GM12878 (cell line): ENCODE measurements at regions not wholly inside any gene's neighbourhood (a gene's known extent, or its start where the extent isn't known, plus 50 kb on each side); places are given as distances from the start of the nearest gene placed in this dataset.

Source experiments
- ATAC-seq: fragments of 200-7000 bp; cut with Tn5 transposase; 3 replicates; pipeline ENCODE4 v1.9.1; 2020; ENCODE audit warnings: mild to moderate bottlenecking, moderate library complexity
- BruUV-seq: library from RNA; stranded (reverse); fragments of 400-500 nt; replicated peaks from 2 replicates; lab custom pipeline; 2021; lab: Mats Ljungman, UMichigan
- CTCF ChIA-PET: fragments of 300-600 bp; sonication (Branson Sonifier 250); formaldehyde crosslinking; extraction: SDS; loops from one replicate; lab custom pipeline; 2021; ENCODE audit warnings: inconsistent platforms; lab: Yijun Ruan, JAX
- POLR2A ChIA-PET: fragments of 350-600 bp; formaldehyde crosslinking; extraction: SDS; loops from one replicate; lab custom pipeline; 2021; ENCODE audit warnings: inconsistent platforms; lab: Charles Lee
- RAD21 ChIA-PET: fragments of 300-600 bp; sonication (Branson Sonifier 250); formaldehyde crosslinking; loops from one replicate; lab custom pipeline; 2023; ENCODE audit warnings: antibody characterized with exemption; ENCODE audit not compliant: unreplicated experiment; lab: Charles Lee
- SMC1A ChIA-PET: fragments of 300-600 bp; sonication (Branson Sonifier 250); formaldehyde crosslinking; loops from one replicate; lab custom pipeline; 2023; ENCODE audit not compliant: unreplicated experiment, uncharacterized antibody; lab: Charles Lee
- DNase-seq: peaks from one replicate; pipeline ENCODE4 v3.0.0-alpha.2; 2011; ENCODE audit warnings: low read depth, low spot score
- FAIRE-seq: peaks from 3 replicates; lab custom pipeline; 2011; peaks lifted over from hg19 to GRCh38; lab: Jason Lieb, UNC
- H2AFZ ChIP-seq: 2 replicates; pipeline ENCODE4 v1.6.0; 2011; ENCODE audit warnings: low read depth, low read length, control low read depth; ENCODE audit not compliant: control insufficient read depth
- H3K27ac ChIP-seq: 2 replicates; pipeline ENCODE4 v1.5.1; 2011; ENCODE audit warnings: control low read depth; ENCODE audit not compliant: control insufficient read depth, insufficient read depth
- H3K27me3 ChIP-seq, 2 experiments: replicated peaks in 1 of 2; 2 replicates each; pipeline versions ENCODE4 v1.6.0 to v1.6.1; 2011; ENCODE audit warnings: low read length in 1 of 2; ENCODE audit not compliant: control insufficient read depth in 2 of 2, insufficient read depth in 2 of 2
- H3K36me3 ChIP-seq, 2 experiments: 2 replicates each; pipeline ENCODE4 v1.5.1; 2011; ENCODE audit warnings: low read length in 1 of 2; ENCODE audit not compliant: control insufficient read depth in 2 of 2, insufficient read depth in 2 of 2
- H3K4me1 ChIP-seq: 2 replicates; pipeline ENCODE4 v1.6.1; 2011; ENCODE audit warnings: mild to moderate bottlenecking, low read length, moderate library complexity, mixed read lengths; ENCODE audit not compliant: control insufficient read depth, insufficient read depth
- H3K4me2 ChIP-seq: 2 replicates; pipeline ENCODE4 v1.6.0; 2011; ENCODE audit warnings: control low read depth; ENCODE audit not compliant: control insufficient read depth, insufficient read depth
- H3K4me3 ChIP-seq: fragments of 200-600 bp; sonication (generic); 2 replicates; pipeline ENCODE4 v1.5.1; 2016
- H3K79me2 ChIP-seq: 2 replicates; pipeline ENCODE4 v1.6.0; 2011; ENCODE audit warnings: low read length; ENCODE audit not compliant: control insufficient read depth, insufficient read depth
- H3K9ac ChIP-seq: 2 replicates; pipeline ENCODE4 v1.8.0; 2011; ENCODE audit warnings: low read length, control low read depth, mixed read lengths; ENCODE audit not compliant: control insufficient read depth, insufficient read depth
- H3K9me3 ChIP-seq: replicated peaks from 3 replicates; pipeline ENCODE4 v1.5.1; 2011; ENCODE audit warnings: mild to moderate bottlenecking, low read length; ENCODE audit not compliant: control insufficient read depth, insufficient read depth
- H4K20me1 ChIP-seq: 2 replicates; pipeline ENCODE4 v1.6.0; 2011; ENCODE audit not compliant: control insufficient read depth, insufficient read depth
- ATF7 ChIP-seq: fragments of 450-650 bp; IDR thresholded peaks from 2 replicates; pipeline ENCODE4 v1.6.1; 2016; ENCODE audit warnings: low read depth, mild to moderate bottlenecking
- BHLHE40 ChIP-seq, 2 experiments: fragments of 450-650 bp in 1 of 2; IDR thresholded peaks; 2 replicates each; pipeline ENCODE4 v1.6.1; 2011 to 2017; ENCODE audit warnings: low read depth in 2 of 2, borderline replicate concordance in 1 of 2, improper control_type of control experiment in 1 of 2, low read length in 1 of 2, mild to moderate bottlenecking in 1 of 2
- CBX3 ChIP-seq: fragments of 200-600 bp; sonication (generic); IDR thresholded peaks from 2 replicates; pipeline ENCODE4 v1.6.1; 2016; ENCODE audit warnings: low read depth, borderline replicate concordance
- CHD1 ChIP-seq: IDR thresholded peaks from 2 replicates; pipeline ENCODE4 v1.6.1; 2012; ENCODE audit warnings: low read depth, low read length, improper control_type of control experiment
- CREB1 ChIP-seq: IDR thresholded peaks from 2 replicates; pipeline ENCODE4 v1.6.1; 2012; ENCODE audit warnings: low read depth, mild to moderate bottlenecking, inconsistent platforms
- HCFC1 ChIP-seq: fragments of 150-350 bp; IDR thresholded peaks from 2 replicates; pipeline ENCODE4 v1.6.1; 2014; ENCODE audit warnings: low read length
- HDAC6 ChIP-seq: fragments of 200-600 bp; sonication (generic); IDR thresholded peaks from one replicate; pipeline ENCODE4 v1.8.0; 2017; ENCODE audit warnings: antibody characterized with exemption; ENCODE audit not compliant: unreplicated experiment
- KDM1A ChIP-seq: fragments of 200-600 bp; sonication (generic); IDR thresholded peaks from 2 replicates; pipeline ENCODE4 v1.6.1; 2016; ENCODE audit warnings: borderline replicate concordance
- MYC ChIP-seq: IDR thresholded peaks from 2 replicates; pipeline ENCODE4 v1.6.1; 2011; ENCODE audit warnings: mild to moderate bottlenecking, low read length, moderate library complexity, inconsistent platforms; ENCODE audit not compliant: insufficient read depth, insufficient replicate concordance, insufficient read length, severe bottlenecking
- POLR2AphosphoS5 ChIP-seq: IDR thresholded peaks from 2 replicates; pipeline ENCODE4 v1.6.1; 2011; ENCODE audit warnings: mild to moderate bottlenecking, low read length, inconsistent platforms
- SMARCA5 ChIP-seq: fragments of 450-650 bp; IDR thresholded peaks from 2 replicates; pipeline ENCODE4 v1.6.1; 2017; ENCODE audit warnings: mild to moderate bottlenecking
- ZNF384 ChIP-seq: IDR thresholded peaks from 2 replicates; pipeline ENCODE4 v1.6.1; 2012; ENCODE audit warnings: low read depth, mild to moderate bottlenecking, low read length, improper control_type of control experiment, borderline replicate concordance
- WGBS: methylation state at CpG from one replicate; pipeline ENCODE4 v1.1.6; 2016; ENCODE audit warnings: low lambda C conversion rate; ENCODE audit not compliant: insufficient replicate concordance, insufficient coverage; ENCODE audit errors: missing lambda C conversion rate; 5-methylcytosine and 5-hydroxymethylcytosine counted together
- in situ Hi-C: fragments of 300-500 bp; cut with MboI; formaldehyde crosslinking; loops from 9 replicates; pipeline ENCODE4 v1.14.3; 2018; ENCODE audit warnings: mixed read lengths
- intact Hi-C: fragments of 100-400 bp; cut with micrococcal nuclease; formaldehyde crosslinking; loops from one replicate; pipeline ENCODE4 v1.14.2; 2022; ENCODE audit not compliant: unreplicated experiment
- TF ChIP-seq, protein P1 (sequence below): fragments of 450-650 bp; IDR thresholded peaks from 2 replicates; pipeline ENCODE4 v1.6.1; 2017; ENCODE audit warnings: antibody characterized with exemption, mild to moderate bottlenecking, moderate library complexity
- TF ChIP-seq, protein P2 (sequence below): fragments of 450-650 bp; IDR thresholded peaks from 2 replicates; pipeline ENCODE4 v1.6.1; 2016; ENCODE audit warnings: mild to moderate bottlenecking, moderate library complexity, borderline replicate concordance

DNA sequence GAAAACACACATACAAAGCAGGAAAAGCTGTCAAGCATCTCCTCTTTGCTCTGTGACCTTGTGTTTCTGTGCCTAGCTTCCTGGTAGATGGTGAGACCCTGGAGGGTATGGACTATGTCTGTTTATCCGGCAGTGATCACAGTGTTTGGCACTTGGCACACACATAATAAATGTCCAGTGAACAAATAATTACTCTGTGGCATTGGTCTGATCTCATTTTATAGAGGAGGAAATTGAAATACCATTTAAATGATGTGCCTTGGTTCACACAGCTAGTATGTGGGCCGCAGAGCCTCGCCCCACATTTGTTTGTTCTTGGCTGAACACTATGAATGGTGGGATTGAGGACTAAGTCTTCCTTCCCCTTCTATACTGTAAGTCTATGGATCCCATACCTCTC is 104.7 kb upstream of the SPON1 start:
- intact Hi-C loops (no loop called here), in situ Hi-C loops (no loop called here)
- no peaks in the 10 kb centered on the region for H4K20me1 ChIP-seq
- TF ChIP-seq, protein P1, sequence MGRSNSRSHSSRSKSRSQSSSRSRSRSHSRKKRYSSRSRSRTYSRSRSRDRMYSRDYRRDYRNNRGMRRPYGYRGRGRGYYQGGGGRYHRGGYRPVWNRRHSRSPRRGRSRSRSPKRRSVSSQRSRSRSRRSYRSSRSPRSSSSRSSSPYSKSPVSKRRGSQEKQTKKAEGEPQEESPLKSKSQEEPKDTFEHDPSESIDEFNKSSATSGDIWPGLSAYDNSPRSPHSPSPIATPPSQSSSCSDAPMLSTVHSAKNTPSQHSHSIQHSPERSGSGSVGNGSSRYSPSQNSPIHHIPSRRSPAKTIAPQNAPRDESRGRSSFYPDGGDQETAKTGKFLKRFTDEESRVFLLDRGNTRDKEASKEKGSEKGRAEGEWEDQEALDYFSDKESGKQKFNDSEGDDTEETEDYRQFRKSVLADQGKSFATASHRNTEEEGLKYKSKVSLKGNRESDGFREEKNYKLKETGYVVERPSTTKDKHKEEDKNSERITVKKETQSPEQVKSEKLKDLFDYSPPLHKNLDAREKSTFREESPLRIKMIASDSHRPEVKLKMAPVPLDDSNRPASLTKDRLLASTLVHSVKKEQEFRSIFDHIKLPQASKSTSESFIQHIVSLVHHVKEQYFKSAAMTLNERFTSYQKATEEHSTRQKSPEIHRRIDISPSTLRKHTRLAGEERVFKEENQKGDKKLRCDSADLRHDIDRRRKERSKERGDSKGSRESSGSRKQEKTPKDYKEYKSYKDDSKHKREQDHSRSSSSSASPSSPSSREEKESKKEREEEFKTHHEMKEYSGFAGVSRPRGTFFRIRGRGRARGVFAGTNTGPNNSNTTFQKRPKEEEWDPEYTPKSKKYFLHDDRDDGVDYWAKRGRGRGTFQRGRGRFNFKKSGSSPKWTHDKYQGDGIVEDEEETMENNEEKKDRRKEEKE: no peak
- TF ChIP-seq CREB1 (no peak), ZNF384 (no peak), HCFC1 (no peak), CHD1 (no peak), SMARCA5 (no peak), MYC (no peak), KDM1A (no peak), HDAC6 (no peak), POLR2AphosphoS5 (no peak), ATF7 (no peak), BHLHE40 (IDR thresholded peaks at IDR 0.05; ENCODE audit: borderline replicate concordance in 1 of 2, low read depth in 2 of 2, low read length in 1 of 2) (no peak), CBX3 (no peak)
- TF ChIP-seq, protein P2, sequence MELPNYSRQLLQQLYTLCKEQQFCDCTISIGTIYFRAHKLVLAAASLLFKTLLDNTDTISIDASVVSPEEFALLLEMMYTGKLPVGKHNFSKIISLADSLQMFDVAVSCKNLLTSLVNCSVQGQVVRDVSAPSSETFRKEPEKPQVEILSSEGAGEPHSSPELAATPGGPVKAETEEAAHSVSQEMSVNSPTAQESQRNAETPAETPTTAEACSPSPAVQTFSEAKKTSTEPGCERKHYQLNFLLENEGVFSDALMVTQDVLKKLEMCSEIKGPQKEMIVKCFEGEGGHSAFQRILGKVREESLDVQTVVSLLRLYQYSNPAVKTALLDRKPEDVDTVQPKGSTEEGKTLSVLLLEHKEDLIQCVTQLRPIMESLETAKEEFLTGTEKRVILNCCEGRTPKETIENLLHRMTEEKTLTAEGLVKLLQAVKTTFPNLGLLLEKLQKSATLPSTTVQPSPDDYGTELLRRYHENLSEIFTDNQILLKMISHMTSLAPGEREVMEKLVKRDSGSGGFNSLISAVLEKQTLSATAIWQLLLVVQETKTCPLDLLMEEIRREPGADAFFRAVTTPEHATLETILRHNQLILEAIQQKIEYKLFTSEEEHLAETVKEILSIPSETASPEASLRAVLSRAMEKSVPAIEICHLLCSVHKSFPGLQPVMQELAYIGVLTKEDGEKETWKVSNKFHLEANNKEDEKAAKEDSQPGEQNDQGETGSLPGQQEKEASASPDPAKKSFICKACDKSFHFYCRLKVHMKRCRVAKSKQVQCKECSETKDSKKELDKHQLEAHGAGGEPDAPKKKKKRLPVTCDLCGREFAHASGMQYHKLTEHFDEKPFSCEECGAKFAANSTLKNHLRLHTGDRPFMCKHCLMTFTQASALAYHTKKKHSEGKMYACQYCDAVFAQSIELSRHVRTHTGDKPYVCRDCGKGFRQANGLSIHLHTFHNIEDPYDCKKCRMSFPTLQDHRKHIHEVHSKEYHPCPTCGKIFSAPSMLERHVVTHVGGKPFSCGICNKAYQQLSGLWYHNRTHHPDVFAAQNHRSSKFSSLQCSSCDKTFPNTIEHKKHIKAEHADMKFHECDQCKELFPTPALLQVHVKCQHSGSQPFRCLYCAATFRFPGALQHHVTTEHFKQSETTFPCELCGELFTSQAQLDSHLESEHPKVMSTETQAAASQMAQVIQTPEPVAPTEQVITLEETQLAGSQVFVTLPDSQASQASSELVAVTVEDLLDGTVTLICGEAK: no peak
- no peak overlapping the region for H3K4me2 ChIP-seq
- RAD21 ChIA-PET: no interaction called here
- POLR2A ChIA-PET: no interaction called here
- CTCF ChIA-PET: no interaction called here
- no peaks in the 10 kb centered on the region for H3K27me3 ChIP-seq
- ATAC-seq (no peak), FAIRE-seq (no peak), DNase-seq (no peak)
- H3K9me3 ChIP-seq: no peaks in the 10 kb centered on the region
- no peak overlapping the region for H2AFZ ChIP-seq
- BruUV-seq: no TSS peak
- 27% methylated on average over 3 of the region's 3 CpGs for WGBS
- H3K4me1 ChIP-seq: no peaks in the 10 kb centered on the region
- no peaks in the 10 kb centered on the region for H3K36me3 ChIP-seq
- SMC1A ChIA-PET: no interaction called here
- no peak overlapping the region for H3K4me3 ChIP-seq
- no peak overlapping the region for H3K27ac ChIP-seq
- no peak overlapping the region for H3K9ac ChIP-seq
- no peaks in the 10 kb centered on the region for H3K79me2 ChIP-seq
